ENCODE measurements at regions not wholly inside any gene's neighbourhood (a gene's known extent, or its start where the extent isn't known, plus 50 kb on each side); places are given as distances from the start of the nearest gene placed in this dataset.

GRCh38 chr18:73007915-73008308 lies 140.1 kb upstream of the NETO1 start:
- no peak for ATAC-seq

GRCh38 chr18:73007195-73007914 lies 139.6 kb upstream of the NETO1 start:
- Histone ChIP-seq H3K27me3 (no peaks in the 10 kb centered on the region), H3K9me3 (no peaks in the 10 kb centered on the region), H3K4me3 (no peak overlapping the region), H3K27ac (no peak overlapping the region), H3K4me1 (no peaks in the 10 kb centered on the region), H3K36me3 (no peaks in the 10 kb centered on the region)
- TF ChIP-seq POLR2AphosphoS5 (IDR thresholded peaks at IDR 0.05), result no peak
- TF ChIP-seq EP300 (IDR thresholded peaks at IDR 0.05), result no peak
- no peak for TF ChIP-seq CTCF (IDR thresholded peaks at IDR 0.05)
- TF ChIP-seq POLR2A (IDR thresholded peaks at IDR 0.05), result no peak
- 43 to 49% methylated on average over 5 to 6 of the region's 6 CpGs for WGBS, 2 donors (ENCODE audit: low coverage in 1 of 2)
- ATAC-seq, result no peak

More at GRCh38 chr18:73007915-73008308, 140.1 kb upstream of the NETO1 start:
- Histone ChIP-seq H3K27me3 (no peaks in the 10 kb centered on the region), H3K4me3 (no peak overlapping the region), H3K27ac (no peak overlapping the region), H3K36me3 (no peaks in the 10 kb centered on the region), H3K9me3 (no peaks in the 10 kb centered on the region), H3K4me1 (no peaks in the 10 kb centered on the region)
- WGBS, 2 donors (ENCODE audit: low coverage in 1 of 2), result 81 to 87% methylated on average over 4 of the region's 4 CpGs
- TF ChIP-seq POLR2A (IDR thresholded peaks at IDR 0.05), result no peak

GRCh38 chr18:73006331-73006730 lies 138.5 kb upstream of the NETO1 start:
- ATAC-seq, result no peak
- 46 to 56% methylated on average over 3 of the region's 3 CpGs for WGBS, 2 donors (ENCODE audit: low coverage in 1 of 2)
- H3K9me3 ChIP-seq, result no peaks in the 10 kb centered on the region
- no peak for TF ChIP-seq CTCF (IDR thresholded peaks at IDR 0.05)
- TF ChIP-seq POLR2A (IDR thresholded peaks at IDR 0.05), result no peak
- no peak for TF ChIP-seq POLR2AphosphoS5 (IDR thresholded peaks at IDR 0.05)
- no peak for TF ChIP-seq EP300 (IDR thresholded peaks at IDR 0.05)
- no peak overlapping the region for H3K27ac ChIP-seq
- H3K27me3 ChIP-seq, result no peaks in the 10 kb centered on the region
- no peaks in the 10 kb centered on the region for H3K4me1 ChIP-seq
- no peak overlapping the region for H3K4me3 ChIP-seq
- H3K36me3 ChIP-seq, result no peaks in the 10 kb centered on the region

GRCh38 chr18:73004260-73004659 lies 136.5 kb upstream of the NETO1 start:
- H3K4me1 ChIP-seq, result no peaks in the 10 kb centered on the region
- no peak for TF ChIP-seq POLR2A (IDR thresholded peaks at IDR 0.05)
- TF ChIP-seq POLR2AphosphoS5 (IDR thresholded peaks at IDR 0.05), result no peak
- no peak for TF ChIP-seq EP300 (IDR thresholded peaks at IDR 0.05)
- no peak for TF ChIP-seq CTCF (IDR thresholded peaks at IDR 0.05)
- H3K27me3 ChIP-seq, result no peaks in the 10 kb centered on the region
- no peaks in the 10 kb centered on the region for H3K36me3 ChIP-seq
- no peak overlapping the region for H3K4me3 ChIP-seq
- no peak for ATAC-seq
- 69% methylated on average over 2 of the region's 2 CpGs; no CpG with 5 or more reads in 1 of the 2 donors for WGBS, 2 donors (ENCODE audit: low coverage in 1 of 2)
- no peaks in the 10 kb centered on the region for H3K9me3 ChIP-seq
- H3K27ac ChIP-seq, result no peak overlapping the region

- Histone ChIP-seq H3K27me3 (no peaks in the 10 kb centered on the region), H3K36me3 (no peaks in the 10 kb centered on the region), H3K4me1 (no peaks in the 10 kb centered on the region), H3K4me3 (no peak overlapping the region), H3K9me3 (no peaks in the 10 kb centered on the region), H3K27ac (no peak overlapping the region)
- TF ChIP-seq POLR2AphosphoS5 (IDR thresholded peaks at IDR 0.05) (no peak), POLR2A (IDR thresholded peaks at IDR 0.05) (no peak), EP300 (IDR thresholded peaks at IDR 0.05) (no peak), CTCF (IDR thresholded peaks at IDR 0.05) (no peak)
- ATAC-seq, result no peak
These were observed 132.3 kb upstream of the NETO1 start for GRCh38 chr18:72999971-73000607.

Data from gastroesophageal sphincter (tissue), 4 donors.